Inflammatory macrophage (primary cell): ENCODE measurements at regions not wholly inside any gene's neighbourhood (a gene's known extent, or its start where the extent isn't known, plus 50 kb on each side); places are given as distances from the start of the nearest gene placed in this dataset.
"Not testable (repeated sequence)": the region's sequence is repeated elsewhere in the genome, so short reads cannot be mapped to it uniquely, and the experiment has no call there.

ENCODE experiments used
- DNase-seq, 2 donors: peaks; one replicate each; pipeline ENCODE4 v3.0.0-alpha.2; 2020 to 2022

- no peak for DNase-seq
Measured at GRCh38 chr2:234406085-234406484, 90.8 kb downstream of the ARL4C start.

- no peak for DNase-seq
Measured at GRCh38 chr2:234405462-234405861, 91.4 kb downstream of the ARL4C start.

GRCh38 chr2:234404957-234405356 is 91.9 kb downstream of the ARL4C start:
- peak in 1 of 2 donors; percentile 14 for DNase-seq

GRCh38 chr2:234403751-234404150 is 93.1 kb downstream of the ARL4C start:
- DNase-seq = no peak

GRCh38 chr2:234403074-234403473 is 93.8 kb downstream of the ARL4C start:
- DNase-seq = peak in 1 of 2 donors; percentile 29

GRCh38 chr2:234401426-234401825 is 95.5 kb downstream of the ARL4C start:
- DNase-seq = no peak

GRCh38 chr2:234399451-234400246 is 97.2 kb downstream of the ARL4C start:
- DNase-seq = no peak

DNA sequence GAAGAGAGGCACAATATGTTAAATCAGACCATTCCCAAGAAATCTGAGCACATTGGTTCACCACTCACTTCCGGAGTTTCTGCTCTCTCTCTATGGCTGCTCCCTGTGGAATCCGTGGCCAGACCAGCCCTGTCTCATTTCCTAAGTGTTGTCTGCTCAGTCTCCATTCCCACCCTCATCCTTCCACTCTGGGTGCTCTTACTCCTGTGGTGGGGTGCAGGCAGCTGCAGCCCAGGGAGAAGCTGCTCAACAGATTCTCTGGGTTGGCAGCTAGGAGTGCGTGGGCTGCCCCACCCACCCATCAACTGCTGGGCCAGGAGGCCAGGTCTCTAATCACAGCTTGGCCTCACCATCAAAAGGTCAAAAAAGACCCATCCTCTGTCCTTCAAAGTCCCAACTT is 98.3 kb downstream of the ARL4C start:
- DNase-seq = no peak

DNA sequence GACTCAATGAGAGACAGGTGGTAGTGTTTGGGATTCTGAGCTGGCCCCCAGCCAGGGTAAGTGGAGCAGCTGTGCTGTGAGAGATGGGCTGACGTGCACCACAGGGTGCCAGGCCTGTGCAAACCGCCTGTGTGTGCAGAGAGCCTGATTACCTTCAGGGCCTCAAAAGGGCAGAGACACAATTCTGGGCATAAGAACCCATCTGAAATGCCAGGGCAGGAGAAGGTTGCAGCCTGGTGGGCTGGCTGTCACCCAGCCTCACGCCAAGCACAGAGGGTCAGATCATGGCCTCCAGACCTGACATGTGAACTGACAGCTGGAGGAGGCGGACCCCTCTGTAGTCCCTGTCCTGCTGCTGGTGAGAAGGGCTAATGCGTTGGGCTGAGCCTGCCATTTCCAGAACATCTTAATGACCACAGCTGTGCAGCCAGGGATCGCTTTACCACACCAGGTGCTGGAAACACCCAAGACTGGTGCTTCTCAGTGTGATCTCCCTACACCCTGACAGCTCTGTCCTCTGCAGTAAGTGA is 100.9 kb downstream of the ARL4C start:
- no peak for DNase-seq

GRCh38 chr2:234394450-234394849 is 102.4 kb downstream of the ARL4C start:
- no peak for DNase-seq

- DNase-seq = no peak
Measured at GRCh38 chr2:234393354-234393753, 103.5 kb downstream of the ARL4C start.

GRCh38 chr2:234392041-234392615 is 104.8 kb downstream of the ARL4C start:
- DNase-seq = peak; percentile 28 to 52

DNA sequence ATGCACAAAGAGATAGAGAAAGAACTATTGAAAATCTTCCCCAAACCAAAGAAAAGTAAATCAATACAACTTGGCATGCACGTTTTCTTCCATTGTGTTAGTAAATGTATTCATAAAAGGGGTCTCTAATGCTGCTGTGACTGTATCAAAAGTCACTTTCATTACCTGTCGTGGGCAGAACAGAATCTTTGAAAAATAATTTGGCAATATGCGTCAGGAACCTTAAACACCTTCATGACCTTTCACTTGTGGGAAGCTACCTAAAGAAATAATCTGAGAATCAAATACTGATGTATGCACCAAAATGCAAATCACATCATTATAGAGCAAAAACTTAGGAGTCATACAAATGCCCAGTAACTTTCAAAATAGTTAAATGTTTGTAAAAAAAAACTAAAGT is 105.3 kb downstream of the ARL4C start:
- DNase-seq = no peak

GRCh38 chr2:234389661-234390060 is 107.2 kb downstream of the ARL4C start:
- DNase-seq = not testable (repeated sequence)

DNA sequence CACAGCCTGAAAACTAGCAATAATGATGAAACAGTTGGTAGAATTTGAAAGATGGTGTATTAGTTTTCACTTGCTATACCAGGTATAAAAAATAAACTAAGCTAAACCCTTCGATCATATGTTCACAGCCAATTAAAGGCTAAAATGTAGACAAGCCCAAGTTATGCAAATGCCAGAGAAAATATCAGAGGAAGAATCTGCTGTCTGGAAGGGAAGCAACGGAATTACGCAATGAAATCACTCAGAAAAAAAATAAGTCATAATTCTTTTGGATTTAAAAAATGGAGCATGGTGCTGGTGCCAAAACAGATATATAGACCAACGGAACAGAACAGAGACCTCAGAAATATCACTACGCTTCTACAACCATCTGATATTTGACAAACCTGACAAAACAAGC is 108.3 kb downstream of the ARL4C start:
- DNase-seq = no peak

DNA sequence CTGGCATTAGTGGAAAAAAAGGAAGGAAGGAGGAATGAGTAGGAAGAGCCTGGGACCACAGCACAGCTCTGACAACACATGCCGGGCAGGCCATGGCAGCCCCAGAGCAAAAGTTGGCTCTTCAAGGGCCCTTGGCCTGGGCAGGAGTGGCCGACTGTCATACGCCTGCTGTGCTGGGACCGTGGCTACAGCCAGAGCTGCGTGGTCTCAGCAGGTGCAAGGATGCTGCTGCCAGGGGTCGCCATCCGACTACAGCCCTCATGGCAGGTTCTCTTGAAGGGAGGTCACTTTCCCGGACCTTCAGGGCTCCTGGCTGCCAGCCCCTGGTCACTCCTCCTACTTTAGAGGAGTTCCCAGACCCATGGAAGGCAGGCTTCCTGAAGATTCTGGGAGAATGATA is 109.9 kb downstream of the ARL4C start:
- DNase-seq = no peak

GRCh38 chr2:234382131-234382530 is 114.8 kb downstream of the ARL4C start:
- DNase-seq = no peak

- not testable (repeated sequence) for DNase-seq
Measured at GRCh38 chr2:234378958-234379357, 117.9 kb downstream of the ARL4C start.

- no peak for DNase-seq
Measured at GRCh38 chr2:234378440-234378839, 118.4 kb downstream of the ARL4C start.

GRCh38 chr2:234377761-234378391 is 119.0 kb downstream of the ARL4C start:
- no peak for DNase-seq

DNA sequence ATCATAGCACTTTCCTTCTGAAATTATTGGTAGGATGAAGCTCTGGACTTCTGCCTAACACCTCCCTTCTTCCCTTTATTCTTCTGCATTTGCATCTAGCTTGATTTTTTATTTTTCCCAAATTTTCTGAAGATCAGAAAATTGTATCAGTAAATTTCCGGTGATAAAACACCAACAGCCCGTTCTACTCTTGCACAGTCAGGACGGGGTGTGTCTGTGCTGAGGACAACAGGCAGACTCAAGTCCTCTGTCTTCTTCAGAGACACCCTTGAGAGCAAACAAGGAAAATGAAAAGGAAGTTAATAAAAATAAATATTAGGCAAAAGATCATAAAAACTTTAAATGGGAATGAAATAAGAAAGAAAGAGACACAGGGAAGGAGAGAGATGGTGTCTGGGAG is 120.7 kb downstream of the ARL4C start:
- DNase-seq = no peak

DNA sequence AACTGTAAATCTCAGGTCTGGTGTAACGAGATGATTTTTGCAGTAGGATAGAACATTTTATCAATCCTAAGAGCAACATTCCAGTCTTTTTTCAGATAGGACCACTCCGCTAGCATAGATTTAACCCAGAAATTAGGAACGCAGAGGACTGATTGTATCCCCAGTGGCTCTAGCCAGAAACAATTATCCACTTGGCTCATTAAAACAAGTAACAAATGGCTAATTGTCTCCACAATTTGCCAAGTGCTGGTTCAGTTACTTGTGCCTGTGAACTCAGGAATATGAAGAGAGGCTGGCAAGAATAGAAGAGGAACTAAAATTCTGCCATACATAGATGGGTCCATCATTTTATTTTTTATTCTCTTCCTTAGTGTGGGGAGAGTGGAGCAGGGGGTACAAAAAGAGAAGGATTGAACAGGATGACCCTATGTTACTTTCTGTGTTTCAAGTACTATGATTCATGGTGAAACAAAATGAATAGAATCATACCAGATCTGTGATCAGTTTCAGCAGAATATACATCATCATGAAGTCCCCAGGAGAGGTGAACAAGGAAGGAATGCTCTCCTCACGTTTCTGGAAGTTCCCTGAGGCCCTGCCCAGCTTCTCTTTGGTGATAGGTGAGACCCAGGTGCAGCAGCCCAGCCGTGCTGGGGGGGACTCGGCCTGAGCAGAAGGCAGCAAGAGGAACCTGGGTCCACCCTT is 121.6 kb downstream of the ARL4C start:
- no peak for DNase-seq

DNA sequence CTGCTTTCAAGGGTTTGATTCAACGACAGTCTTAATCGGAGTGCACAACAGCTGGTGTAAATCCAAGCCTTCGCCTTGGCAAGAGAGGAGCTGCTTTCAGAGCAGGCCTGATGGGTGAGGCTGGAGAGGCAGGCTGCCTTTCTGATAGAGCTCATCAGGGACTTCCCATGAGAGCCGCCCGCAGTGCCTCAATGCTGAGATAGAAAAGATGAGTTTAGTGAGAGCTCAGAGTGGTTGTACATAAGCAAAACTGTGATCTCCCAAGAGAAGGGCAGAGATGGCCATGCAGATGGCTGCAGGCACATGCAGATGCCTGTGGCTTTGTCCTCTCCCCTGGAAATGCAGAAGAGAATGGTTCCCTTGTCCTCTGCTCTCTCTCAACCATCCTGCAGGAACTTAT is 122.1 kb downstream of the ARL4C start:
- no peak for DNase-seq
